IMR-90 (cell line): ENCODE measurements at regions not wholly inside any gene's neighbourhood (a gene's known extent, or its start where the extent isn't known, plus 50 kb on each side); places are given as distances from the start of the nearest gene placed in this dataset.

ENCODE experiments used
- ATAC-seq: fragments of 200-7000 bp; cut with Tn5 transposase; 2 replicates; pipeline ENCODE4 v1.9.1; 2020; ENCODE audit warnings: low read depth, mild to moderate bottlenecking, moderate library complexity
- BruUV-seq: library from RNA; stranded (reverse); fragments of 400-500 nt; replicated peaks from 2 replicates; lab custom pipeline; 2021; lab: Mats Ljungman, UMichigan
- CTCF ChIA-PET: fragments of 300-600 bp; formaldehyde crosslinking; extraction: SDS; loops from one replicate; lab custom pipeline; 2021; ENCODE audit warnings: antibody characterized with exemption; lab: Yijun Ruan, JAX
- POLR2A ChIA-PET: fragments of 300-600 bp; sonication (Branson Sonifier 250); formaldehyde crosslinking; loops from one replicate; lab custom pipeline; 2022; ENCODE audit warnings: antibody characterized with exemption; ENCODE audit not compliant: unreplicated experiment; lab: Charles Lee
- DNase-seq: peaks from one replicate; pipeline ENCODE4 v3.0.0; 2013
- H2AFZ ChIP-seq: replicated peaks from 2 replicates; pipeline ENCODE3; 2013; ENCODE audit warnings: low read length, mild to moderate bottlenecking; ENCODE audit not compliant: poor library complexity
- H2AK5ac ChIP-seq: 2 replicates; pipeline ENCODE4 v1.6.1; 2013; ENCODE audit warnings: low read depth, low read length, inconsistent platforms
- H2AK9ac ChIP-seq: replicated peaks from 2 replicates; pipeline ENCODE3; 2013; ENCODE audit warnings: mild to moderate bottlenecking, low read depth, low read length, moderate library complexity; ENCODE audit not compliant: poor library complexity
- H2BK120ac ChIP-seq: 2 replicates; pipeline ENCODE4 v1.6.1; 2013; ENCODE audit warnings: low read depth, low read length, inconsistent platforms
- H2BK15ac ChIP-seq: 3 replicates; pipeline ENCODE4 v1.6.1; 2013; ENCODE audit warnings: low read depth, low read length, inconsistent platforms
- H2BK20ac ChIP-seq: 2 replicates; pipeline ENCODE4 v1.6.1; 2013; ENCODE audit warnings: low read depth, mild to moderate bottlenecking, inconsistent platforms, low read length, moderate library complexity
- H2BK5ac ChIP-seq: 2 replicates; pipeline ENCODE4 v1.6.1; 2013; ENCODE audit warnings: mild to moderate bottlenecking, low read depth, low read length, inconsistent platforms; ENCODE audit not compliant: poor library complexity, severe bottlenecking
- H3K14ac ChIP-seq: replicated peaks from 2 replicates; pipeline ENCODE4 v1.6.1; 2013; ENCODE audit warnings: low read depth, low read length, inconsistent platforms
- H3K18ac ChIP-seq: 2 replicates; pipeline ENCODE4 v1.6.1; 2013; ENCODE audit warnings: low read depth, low read length, control low read depth
- H3K23ac ChIP-seq: 2 replicates; pipeline ENCODE4 v1.6.1; 2013; ENCODE audit warnings: low read depth, low read length, inconsistent platforms
- H3K27ac ChIP-seq: 2 replicates; pipeline ENCODE4 v1.5.1; 2013; ENCODE audit warnings: mild to moderate bottlenecking, control low read depth, low read length; ENCODE audit not compliant: insufficient read depth
- H3K27me3 ChIP-seq: 2 replicates; pipeline ENCODE4 v1.6.1; 2013; ENCODE audit warnings: low read length; ENCODE audit not compliant: control insufficient read depth, insufficient read depth
- H3K36me3 ChIP-seq: 2 replicates; pipeline ENCODE4 v1.6.1; 2013; ENCODE audit warnings: low read length, mixed read lengths; ENCODE audit not compliant: control insufficient read depth, insufficient read depth
- H3K4ac ChIP-seq: 2 replicates; pipeline ENCODE4 v1.6.1; 2013; ENCODE audit warnings: low read depth, low read length, inconsistent platforms
- H3K4me1 ChIP-seq: 2 replicates; pipeline ENCODE4 v1.6.1; 2013; ENCODE audit warnings: low read length, mixed read lengths; ENCODE audit not compliant: control insufficient read depth, insufficient read depth
- H3K4me2 ChIP-seq: 2 replicates; pipeline ENCODE4 v1.6.1; 2013; ENCODE audit warnings: low read depth, mild to moderate bottlenecking, control low read depth, low read length, moderate library complexity
- H3K4me3 ChIP-seq: 2 replicates; pipeline ENCODE4 v1.5.1; 2013; ENCODE audit warnings: low read depth, mild to moderate bottlenecking, control low read depth, low read length, moderate library complexity; ENCODE audit not compliant: insufficient read depth
- H3K56ac ChIP-seq: 2 replicates; pipeline ENCODE4 v1.6.1; 2013; ENCODE audit warnings: low read length, inconsistent platforms; ENCODE audit not compliant: insufficient read depth; ENCODE audit errors: extremely low read depth
- H3K79me1 ChIP-seq, 2 experiments: 2 replicates each; pipeline ENCODE4 v1.6.1; 2013; ENCODE audit warnings: low read length in 2 of 2, inconsistent platforms in 1 of 2, low read depth in 1 of 2
- H3K9ac ChIP-seq: 2 replicates; pipeline ENCODE4 v1.6.1; 2013; ENCODE audit warnings: low read depth, low read length, control low read depth
- H3K9me1 ChIP-seq: 2 replicates; pipeline ENCODE4 v1.6.1; 2013; ENCODE audit warnings: low read length, inconsistent platforms; ENCODE audit not compliant: insufficient read depth
- H3K9me3 ChIP-seq: 2 replicates; pipeline ENCODE4 v1.6.1; 2013; ENCODE audit warnings: low read length; ENCODE audit not compliant: control insufficient read depth, insufficient read depth
- H4K20me1 ChIP-seq: 2 replicates; pipeline ENCODE4 v1.6.1; 2013; ENCODE audit warnings: low read length, inconsistent platforms; ENCODE audit not compliant: insufficient read depth
- H4K5ac ChIP-seq: 2 replicates; pipeline ENCODE4 v1.6.1; 2013; ENCODE audit warnings: mild to moderate bottlenecking, low read depth, low read length, control low read depth
- H4K8ac ChIP-seq, 2 experiments: 2 replicates each; pipeline ENCODE4 v1.6.1; 2013; ENCODE audit warnings: low read depth in 2 of 2, low read length in 2 of 2, control low read depth in 1 of 2, inconsistent platforms in 1 of 2
- H4K91ac ChIP-seq: 2 replicates; pipeline ENCODE4 v1.6.1; 2013; ENCODE audit warnings: low read depth, low read length, inconsistent platforms; ENCODE audit not compliant: insufficient read depth
- BHLHE40 ChIP-seq: fragments of 150-350 bp; IDR thresholded peaks from 2 replicates; pipeline ENCODE4 v1.6.1; 2016; ENCODE audit warnings: mild to moderate bottlenecking, low read depth, low read length
- CEBPB ChIP-seq: IDR thresholded peaks from 2 replicates; pipeline ENCODE4 v1.6.1; 2012; ENCODE audit warnings: low read depth, low read length, improper control_type of control experiment
- CHD1 ChIP-seq: IDR thresholded peaks from 2 replicates; pipeline ENCODE4 v1.6.1; 2012; ENCODE audit warnings: low read depth, low read length, improper control_type of control experiment
- CTCF ChIP-seq: conservative IDR thresholded peaks from 2 replicates; pipeline ENCODE4 v1.5.1; 2012; ENCODE audit warnings: mild to moderate bottlenecking, low read depth, low read length, improper control_type of control experiment
- ELK1 ChIP-seq: fragments of 150-350 bp; IDR thresholded peaks from 2 replicates; pipeline ENCODE4 v1.6.1; 2016; ENCODE audit warnings: low read depth, mild to moderate bottlenecking, low read length, moderate library complexity, borderline replicate concordance
- MXI1 ChIP-seq: IDR thresholded peaks from 2 replicates; pipeline ENCODE4 v1.6.1; 2012; ENCODE audit warnings: low read depth, mild to moderate bottlenecking, low read length, moderate library complexity, borderline replicate concordance
- NFE2L2 ChIP-seq: fragments of 150-350 bp; IDR thresholded peaks from 2 replicates; pipeline ENCODE4 v1.6.1; 2016; ENCODE audit warnings: low read depth, mild to moderate bottlenecking, low read length
- POLR2A ChIP-seq: IDR thresholded peaks from 2 replicates; pipeline ENCODE4 v1.6.1; 2012; ENCODE audit warnings: mild to moderate bottlenecking, low read depth, low read length
- RAD21 ChIP-seq: IDR thresholded peaks from 2 replicates; pipeline ENCODE4 v1.6.1; 2012; ENCODE audit warnings: low read length, improper control_type of control experiment
- RFX5 ChIP-seq: IDR thresholded peaks from 2 replicates; pipeline ENCODE4 v1.8.0; 2012; ENCODE audit warnings: low read depth, mild to moderate bottlenecking, low read length, moderate library complexity
- SMC3 ChIP-seq: fragments of 150-350 bp; IDR thresholded peaks from 2 replicates; pipeline ENCODE4 v1.6.1; 2016; ENCODE audit warnings: low read depth, mild to moderate bottlenecking, antibody characterized with exemption, low read length, moderate library complexity
- USF2 ChIP-seq: fragments of 150-350 bp; IDR thresholded peaks from 2 replicates; pipeline ENCODE4 v1.6.1; 2017; ENCODE audit warnings: mild to moderate bottlenecking, antibody characterized with exemption, low read length, low read depth
- WGBS, 2 experiments: methylation state at CpG; one replicate each; pipeline versions ENCODE4 v1.1.5 to v1.1.7; 2013; ENCODE audit warnings: missing lambda C conversion rate in 2 of 2; ENCODE audit not compliant: insufficient read length in 1 of 2; ENCODE audit errors: extremely low coverage in 2 of 2; 5-methylcytosine and 5-hydroxymethylcytosine counted together
- dilution Hi-C: fragments of 300-500 bp; cut with HindIII; formaldehyde crosslinking; loops from one replicate; pipeline ENCODE4 v1.14.3; 2018; ENCODE audit warnings: low sequenced_read_pairs; ENCODE audit not compliant: unreplicated experiment
- in situ Hi-C: fragments of 300-500 bp; cut with MboI; formaldehyde crosslinking; loops from 3 replicates; pipeline ENCODE4 v1.14.3; 2019; ENCODE audit warnings: low sequenced_read_pairs, inconsistent platforms, mixed read lengths
- intact Hi-C: fragments of 100-400 bp; cut with micrococcal nuclease; formaldehyde crosslinking; loops from 2 replicates; pipeline ENCODE4 v1.10.0; 2022

- Histone ChIP-seq H3K56ac (no peak overlapping the region), H3K14ac (no peak overlapping the region), H2AK5ac (no peak overlapping the region), H4K20me1 (no peaks in the 10 kb centered on the region), H2BK20ac (no peak overlapping the region), H3K4ac (no peak overlapping the region), H3K4me2 (no peak overlapping the region), H2BK15ac (no peak overlapping the region), H3K18ac (no peak overlapping the region), H3K27me3 (no peaks in the 10 kb centered on the region), H3K9ac (no peak overlapping the region), H3K79me1 (no peaks in the 10 kb centered on the region), H3K9me3 (peaks cover 10% of the 10 kb centered on the region; the same call in 1 of the 2 replicates), H2AFZ (no peak overlapping the region), H4K8ac (no peak overlapping the region), H4K91ac (no peak overlapping the region), H3K23ac (no peak overlapping the region), H3K9me1 (no peaks in the 10 kb centered on the region), H3K4me1 (no peaks in the 10 kb centered on the region), H3K36me3 (no peaks in the 10 kb centered on the region), H2BK5ac (no peak overlapping the region), H3K4me3 (no peak overlapping the region), H2BK120ac (no peak overlapping the region), H3K27ac (no peak overlapping the region), H2AK9ac (no peak overlapping the region), H4K5ac (no peak overlapping the region)
- intact Hi-C loops (no loop called here), dilution Hi-C loops (no loop called here), in situ Hi-C loops (no loop called here)
- no peak for DNase-seq
- ChIA-PET CTCF (no interaction called here), POLR2A (no interaction called here)
- no CpG with 5 or more reads among the region's 7 CpGs for WGBS, 2 experiments
- TF ChIP-seq CEBPB (no peak), BHLHE40 (no peak), CTCF (no peak), ELK1 (no peak), MXI1 (no peak), RFX5 (no peak), POLR2A (no peak), SMC3 (no peak), CHD1 (no peak), RAD21 (no peak), USF2 (no peak), NFE2L2 (no peak)
- no TSS peak for BruUV-seq
- no peak for ATAC-seq
Measured at GRCh38 chr19:29442094-29442493, 83.7 kb upstream of the VSTM2B start.
